GM19468 (cell line): ENCODE measurements at regions not wholly inside any gene's neighbourhood (a gene's known extent, or its start where the extent isn't known, plus 50 kb on each side); places are given as distances from the start of the nearest gene placed in this dataset.

ENCODE experiments used
- ATAC-seq: cut with Tn5 transposase; IDR thresholded peaks from one replicate; pipeline ENCODE4 v1.9.1; 2021; ENCODE audit warnings: mild to moderate bottlenecking, moderate library complexity, moderate number of reproducible peaks; ENCODE audit not compliant: unreplicated experiment; ENCODE audit errors: extremely low read depth

DNA sequence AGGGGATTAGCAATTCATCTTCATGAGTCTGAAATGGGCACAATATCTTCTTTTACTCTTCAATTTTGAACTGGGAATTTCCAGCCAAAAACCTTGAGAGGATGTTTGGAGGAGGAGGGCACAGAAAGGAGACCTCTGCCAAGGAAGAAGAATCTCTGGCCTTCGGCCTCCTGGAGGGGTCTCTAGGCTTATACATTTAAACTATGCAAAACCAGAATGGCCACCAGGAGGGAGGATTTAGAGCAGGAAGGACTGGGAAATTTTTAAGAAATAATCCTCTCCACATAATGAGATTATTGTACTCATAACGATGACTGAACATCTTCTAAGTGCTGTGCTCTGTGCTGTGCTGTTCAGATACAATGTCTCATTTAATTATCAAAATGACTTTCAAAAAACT lies 325.9 kb downstream of the NDFIP2 start:
- no peak for ATAC-seq

DNA sequence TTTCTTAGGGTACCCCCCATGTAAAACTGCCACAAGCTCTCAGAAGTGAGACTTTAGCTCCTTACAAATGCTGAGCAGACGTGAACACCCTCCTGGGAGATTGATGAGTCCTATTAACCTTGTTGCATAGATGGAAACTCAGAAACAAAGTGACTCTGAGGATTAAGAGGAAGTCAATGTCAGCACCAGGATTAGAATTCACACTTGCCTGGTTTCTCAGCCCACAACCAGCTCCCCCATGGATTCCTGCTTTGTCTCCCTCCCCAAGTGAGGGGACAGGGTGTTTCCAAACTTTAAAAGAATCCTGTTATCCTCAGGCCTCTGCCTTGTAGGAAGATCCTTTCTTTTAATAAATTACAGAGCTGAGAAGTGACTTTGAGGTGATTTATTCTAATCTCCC lies 324.4 kb downstream of the NDFIP2 start:
- no peak for ATAC-seq

DNA sequence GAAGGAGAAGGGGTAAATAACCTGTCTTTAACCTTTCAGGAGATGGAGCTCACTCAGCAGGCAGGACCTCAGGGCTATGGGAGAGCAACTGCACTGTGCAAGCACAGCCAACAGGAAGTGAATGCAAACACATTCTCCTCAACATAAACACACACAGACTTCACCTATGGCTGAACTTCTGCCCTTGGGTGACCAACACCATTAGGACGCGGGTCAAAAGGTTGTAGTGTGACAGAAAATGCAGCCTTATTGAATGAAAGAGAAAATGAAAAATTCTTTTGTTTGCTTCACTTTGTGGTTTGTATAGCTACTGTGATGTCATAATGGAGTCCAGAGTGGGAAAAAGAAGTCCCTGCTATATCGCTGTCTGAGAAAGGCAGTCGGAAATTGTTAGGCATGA lies 323.0 kb downstream of the NDFIP2 start:
- ATAC-seq: no peak

DNA sequence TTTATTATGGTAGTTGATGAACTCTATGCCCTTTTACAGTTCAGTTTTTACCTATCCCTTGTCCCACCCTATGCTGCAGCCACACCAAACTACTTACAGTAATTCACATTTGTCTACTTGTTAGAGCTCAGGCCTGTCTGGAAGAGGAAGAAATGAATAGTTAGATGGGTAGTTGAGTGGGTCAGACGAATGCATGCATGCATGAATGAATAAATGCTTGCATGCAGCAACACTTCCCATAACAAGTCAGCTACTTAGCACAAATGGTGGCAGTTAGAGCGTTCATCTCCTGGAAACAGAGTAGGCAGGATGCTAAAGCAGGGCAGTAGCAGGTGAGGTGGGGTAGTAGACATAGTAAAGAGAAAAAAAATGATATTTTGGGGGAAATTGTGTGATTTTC lies 322.3 kb downstream of the NDFIP2 start:
- ATAC-seq: no peak

DNA sequence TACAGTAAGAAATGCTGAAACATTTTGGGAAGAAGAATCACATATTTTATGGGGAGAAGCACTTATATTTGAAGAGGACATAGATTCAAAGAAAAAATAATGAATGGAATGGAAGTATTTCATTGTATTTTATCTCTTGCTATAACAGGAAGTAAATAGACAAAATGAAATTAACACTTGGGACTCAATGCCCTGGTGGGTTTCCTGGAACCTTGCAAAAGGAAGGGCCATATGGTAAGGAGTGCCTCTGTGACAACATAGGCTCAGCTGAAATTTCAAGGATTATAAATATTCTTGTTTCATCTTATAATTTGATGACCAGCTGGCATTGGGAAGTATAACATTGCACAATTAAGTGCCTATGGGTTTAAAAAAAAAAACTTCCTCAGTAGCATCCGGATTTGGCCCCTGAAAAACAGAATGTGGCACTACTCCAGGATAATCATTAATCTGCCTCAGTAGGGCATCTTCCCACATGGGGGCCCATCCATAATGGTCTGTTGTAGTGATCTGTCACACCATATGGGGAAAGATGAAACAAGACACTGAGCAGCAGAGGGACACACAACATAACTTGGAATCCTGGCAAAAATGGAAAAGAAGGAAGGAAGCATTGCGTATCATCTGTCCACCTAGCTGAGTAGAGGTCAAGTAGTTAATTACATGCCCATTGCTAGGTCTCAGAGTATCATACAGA lies 321.6 kb downstream of the NDFIP2 start:
- no peak for ATAC-seq

DNA sequence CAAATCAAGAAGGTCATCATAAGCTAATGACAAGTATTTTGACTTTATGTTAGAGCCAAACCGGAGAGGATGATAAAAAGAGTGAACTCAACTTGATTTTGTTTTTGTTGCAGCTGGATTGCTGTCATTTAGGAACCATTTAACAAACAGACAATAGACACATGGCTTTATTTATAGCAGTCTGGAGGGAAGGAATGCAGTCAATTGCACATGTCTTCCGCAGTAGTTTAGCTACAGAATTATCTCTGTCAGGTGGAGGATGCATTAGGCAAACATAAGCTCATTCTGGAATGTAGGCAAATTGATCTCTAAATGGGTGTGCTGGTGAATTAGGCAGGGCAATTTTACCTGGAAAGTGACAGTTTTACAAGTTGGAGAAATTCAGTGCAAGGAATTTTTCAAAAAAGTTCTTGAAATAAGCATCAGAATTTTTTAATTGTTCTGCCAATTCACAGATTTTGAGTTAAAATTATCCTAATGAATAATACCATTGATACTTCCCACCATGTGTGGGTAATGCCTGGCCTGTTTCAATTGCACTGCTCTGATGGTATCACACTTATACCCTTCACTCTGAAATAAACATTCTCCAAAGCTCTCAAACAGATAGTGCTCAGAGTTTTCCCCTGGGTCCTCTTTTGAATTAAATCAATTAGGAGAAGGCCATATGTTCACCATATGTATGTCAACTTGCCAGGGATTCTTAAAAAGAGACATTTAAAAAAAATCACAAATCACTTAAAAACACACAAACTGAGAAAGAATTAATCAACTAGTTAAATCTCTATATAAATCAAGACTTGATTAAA lies 318.3 kb downstream of the NDFIP2 start:
- ATAC-seq: no peak

DNA sequence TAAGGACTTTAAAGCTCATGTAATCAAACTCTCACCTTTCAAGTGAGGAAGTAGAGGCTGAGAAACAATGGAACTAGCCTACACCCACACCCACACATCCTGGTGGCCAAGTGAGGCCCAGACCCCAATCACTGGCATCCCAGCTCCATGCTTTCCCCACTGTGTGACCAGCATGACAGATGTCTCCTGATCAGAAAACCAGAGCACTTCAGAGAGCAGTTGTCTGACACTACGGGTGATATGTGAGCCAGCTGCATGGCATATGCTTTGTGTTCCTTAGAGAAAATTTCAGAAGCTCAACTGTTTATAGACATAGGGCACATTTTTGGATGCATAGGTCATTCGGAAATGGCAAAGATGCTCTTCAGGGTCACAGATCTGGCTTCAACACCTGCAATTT lies 315.2 kb downstream of the NDFIP2 start:
- no peak for ATAC-seq

DNA sequence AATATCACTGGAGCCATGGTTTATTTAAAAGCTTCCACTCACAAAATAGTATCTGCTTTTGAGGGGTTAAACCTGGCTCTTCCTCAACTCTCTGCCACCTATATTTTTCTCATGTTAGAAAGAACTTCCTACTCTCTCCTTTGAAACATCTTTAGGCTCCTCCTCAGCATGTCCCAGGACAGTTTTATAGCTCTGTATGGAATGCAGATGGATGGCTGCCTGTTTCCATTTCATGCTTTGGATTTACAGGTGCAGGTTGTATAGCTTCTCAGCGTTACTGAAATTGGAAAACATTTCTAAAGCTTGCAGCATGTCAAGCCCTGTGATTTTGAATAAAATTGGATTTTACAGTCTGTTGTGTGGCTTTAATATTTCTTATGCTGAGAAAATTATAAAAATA lies 314.0 kb downstream of the NDFIP2 start:
- ATAC-seq: no peak

DNA sequence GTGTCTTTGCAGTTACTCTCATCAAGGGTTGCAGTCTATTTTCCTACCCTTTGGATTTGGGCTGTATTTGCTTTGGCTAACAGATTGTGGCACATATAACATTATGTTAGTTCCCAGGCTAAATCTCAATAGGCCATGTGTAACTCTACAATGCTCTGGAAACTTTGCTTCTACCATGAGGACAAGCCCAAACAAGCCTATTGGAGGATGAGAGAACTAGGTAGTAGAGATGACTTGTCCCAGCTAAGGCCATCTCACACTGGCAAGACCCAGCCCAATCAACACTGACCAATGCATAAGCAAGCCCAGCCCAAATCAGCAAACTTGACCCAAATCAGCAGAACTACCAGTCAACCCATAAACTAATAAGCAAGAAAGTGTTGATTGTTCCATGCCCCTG lies 311.8 kb downstream of the NDFIP2 start:
- no peak for ATAC-seq

DNA sequence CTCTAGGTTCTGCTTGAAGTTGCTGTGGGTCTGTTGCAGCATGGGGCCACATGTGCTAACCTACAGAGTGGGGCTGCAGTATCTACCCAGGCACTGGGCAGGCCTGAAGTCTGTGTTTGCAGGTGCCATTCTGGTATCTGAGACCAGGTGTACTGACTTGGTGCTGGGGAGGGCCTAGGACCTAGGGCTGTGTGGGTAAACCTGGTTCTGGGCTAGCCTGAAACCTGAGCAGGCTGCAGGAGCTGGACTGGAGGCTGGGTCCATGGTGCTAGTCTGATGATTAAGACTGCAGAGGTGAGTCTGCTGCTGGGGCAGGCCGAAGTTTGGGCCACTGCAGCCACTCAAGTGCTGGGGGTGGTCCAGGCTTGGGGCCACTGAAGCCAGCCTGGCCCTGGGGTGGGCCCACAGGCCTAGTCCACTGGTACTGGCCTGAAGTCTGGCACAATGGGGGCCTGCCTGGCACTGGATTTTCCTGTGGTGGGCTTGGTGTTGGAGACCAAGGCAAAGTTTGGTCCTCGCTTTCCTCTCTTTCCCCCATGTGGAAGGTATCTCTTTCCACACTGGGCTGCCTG lies 310.6 kb downstream of the NDFIP2 start:
- ATAC-seq: no peak

DNA sequence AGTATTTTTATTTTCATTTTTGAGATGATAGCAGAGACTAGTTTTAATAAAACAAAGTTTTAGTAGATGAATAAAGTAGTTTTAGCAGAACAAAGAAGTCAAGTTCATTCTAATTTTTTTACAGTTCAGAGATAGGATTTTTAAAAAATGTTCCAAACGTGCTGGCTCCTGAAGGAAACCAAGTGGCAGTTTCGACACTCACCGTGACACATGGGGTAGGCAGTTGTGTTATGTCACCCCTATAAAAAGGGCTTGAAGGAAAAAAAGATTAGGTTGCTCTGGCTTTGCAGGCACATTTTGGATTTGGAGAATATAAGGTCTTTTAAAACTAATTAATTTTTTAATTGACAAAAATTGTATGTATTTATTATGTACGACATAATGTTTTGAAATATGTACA lies 305.2 kb downstream of the NDFIP2 start:
- no peak for ATAC-seq

DNA sequence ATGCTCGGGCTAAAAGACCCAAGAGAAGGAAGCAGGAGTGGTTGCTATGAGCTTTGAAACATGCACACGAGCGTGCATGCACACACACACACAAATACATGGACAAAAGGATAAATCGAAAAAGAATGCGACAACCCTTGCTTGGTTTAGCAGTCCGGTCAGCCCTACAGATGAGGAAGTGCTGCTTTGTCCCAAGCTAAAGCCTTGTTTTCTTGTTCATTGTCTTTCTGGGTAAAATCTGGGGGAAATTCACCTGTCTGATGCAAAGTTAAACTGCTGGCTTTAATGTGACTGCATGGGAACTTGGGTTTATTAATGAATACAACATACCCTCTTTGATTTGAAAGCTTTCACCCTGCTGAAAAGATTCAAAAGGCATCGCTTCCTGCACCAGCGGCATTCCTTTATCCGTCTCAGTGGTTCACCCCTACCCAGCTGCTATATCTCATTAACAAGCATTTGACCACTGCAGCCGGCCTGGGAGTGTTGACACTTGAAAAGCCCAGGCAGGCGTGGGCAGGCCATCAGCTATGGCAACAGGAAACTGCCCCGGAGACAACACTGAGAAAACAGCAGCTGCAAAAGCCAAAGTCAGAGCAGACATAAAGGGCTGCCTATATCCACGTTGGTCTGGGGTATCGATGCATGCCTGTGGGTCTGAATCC lies 301.7 kb downstream of the NDFIP2 start:
- no peak for ATAC-seq

DNA sequence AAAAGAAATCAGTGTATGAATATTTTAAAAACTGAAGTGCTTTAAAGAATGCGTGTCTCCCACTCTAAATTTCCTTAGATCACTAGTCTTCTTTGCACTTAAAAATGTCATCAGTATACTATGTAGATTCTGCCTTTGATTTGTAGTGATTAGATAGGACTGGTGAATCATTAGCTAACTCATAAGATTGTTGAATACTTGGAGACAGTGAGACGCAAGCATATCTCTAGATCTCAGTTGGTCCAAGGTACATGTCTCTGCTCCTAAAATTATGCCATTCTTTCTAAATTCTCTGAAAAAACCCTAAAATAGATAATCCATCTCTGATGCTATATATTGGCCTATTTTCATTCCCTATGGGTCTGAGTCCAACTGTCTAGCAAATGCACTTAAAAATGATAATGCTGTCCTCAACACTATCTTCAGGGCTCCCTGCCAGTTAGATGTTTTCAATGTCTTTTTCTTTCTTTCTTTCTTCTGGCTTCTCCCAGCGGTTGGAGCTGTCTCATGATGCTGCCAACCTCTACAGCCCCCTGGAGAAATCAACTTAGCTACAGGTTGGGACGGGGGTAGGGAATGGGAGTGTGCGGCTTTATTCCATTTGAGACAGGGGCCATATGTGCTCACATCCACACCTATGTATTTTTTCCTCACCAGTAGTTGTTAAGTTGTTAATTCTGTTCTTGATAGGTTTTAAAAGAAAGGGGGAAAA lies 301.0 kb downstream of the NDFIP2 start:
- ATAC-seq: no peak

DNA sequence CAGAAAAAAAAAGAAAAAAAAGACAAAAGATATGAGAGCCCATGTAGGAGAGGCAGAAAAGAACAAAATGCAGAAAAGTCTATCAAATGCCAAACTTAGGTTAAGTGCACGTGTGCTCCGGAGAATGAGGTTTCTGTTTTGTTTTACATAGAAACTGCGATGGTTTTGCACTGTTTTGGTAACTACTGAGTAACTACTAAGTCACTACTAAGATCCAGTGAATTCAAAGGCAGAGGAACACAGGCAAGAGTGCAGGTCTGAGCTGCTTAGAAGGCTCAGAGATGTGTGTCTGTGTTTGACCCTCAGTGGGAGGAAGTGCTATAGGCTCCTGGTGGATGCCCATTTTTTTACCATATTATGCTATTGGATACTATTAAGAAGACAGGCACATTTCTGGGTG lies 299.3 kb downstream of the NDFIP2 start:
- no peak for ATAC-seq

DNA sequence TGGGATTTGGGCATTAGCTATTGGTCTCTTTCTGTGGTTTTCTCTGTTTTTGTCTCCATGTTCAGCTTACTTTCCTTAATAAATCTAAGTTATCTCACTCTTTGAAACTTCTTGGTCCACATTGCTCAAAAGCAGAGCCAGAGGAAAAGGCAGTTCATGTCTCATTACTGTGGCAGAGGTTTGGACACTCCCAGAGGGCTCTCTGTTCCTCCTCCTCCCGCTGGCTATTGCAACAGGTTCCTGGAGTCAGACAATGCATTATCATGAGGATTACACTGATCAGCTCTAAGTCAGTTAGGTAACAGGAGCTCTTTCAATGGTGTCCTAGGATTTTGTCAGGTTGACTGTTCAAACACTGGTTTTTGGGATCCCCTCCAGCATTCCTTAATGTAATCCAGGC lies 298.8 kb downstream of the NDFIP2 start:
- ATAC-seq: no peak

DNA sequence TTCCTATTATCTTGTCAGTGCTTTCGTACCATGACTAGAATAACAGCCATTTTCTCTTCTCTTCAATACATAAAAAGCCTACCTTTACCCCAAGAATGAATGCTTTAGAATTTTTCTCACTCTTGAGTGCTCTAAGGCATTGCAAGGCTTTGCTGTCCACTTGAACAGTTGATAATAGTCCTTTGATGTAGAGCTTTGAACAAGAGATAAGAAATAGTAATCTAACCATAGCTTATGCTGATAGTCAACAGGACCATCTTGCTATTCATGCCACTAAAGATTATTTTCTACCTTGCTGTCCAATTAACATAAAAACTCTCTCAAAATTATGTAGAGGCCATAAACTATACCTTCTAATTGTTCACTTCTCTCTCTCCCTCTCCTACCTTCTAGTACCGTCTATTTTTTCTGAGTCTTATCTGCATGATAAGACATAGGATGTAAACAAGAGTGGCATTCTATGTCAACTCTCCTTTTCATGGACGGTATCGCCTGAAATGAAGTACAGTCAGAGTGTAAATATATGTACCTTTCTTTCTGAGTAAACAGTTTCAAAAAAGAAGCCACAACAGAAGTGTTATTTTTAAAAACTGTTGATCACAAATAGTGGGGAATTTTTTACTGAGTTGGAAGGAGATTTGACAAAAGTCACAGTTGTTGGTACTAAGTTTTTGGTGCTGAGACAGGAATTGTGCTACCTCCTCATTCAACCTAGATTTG lies 297.9 kb downstream of the NDFIP2 start:
- no peak for ATAC-seq

DNA sequence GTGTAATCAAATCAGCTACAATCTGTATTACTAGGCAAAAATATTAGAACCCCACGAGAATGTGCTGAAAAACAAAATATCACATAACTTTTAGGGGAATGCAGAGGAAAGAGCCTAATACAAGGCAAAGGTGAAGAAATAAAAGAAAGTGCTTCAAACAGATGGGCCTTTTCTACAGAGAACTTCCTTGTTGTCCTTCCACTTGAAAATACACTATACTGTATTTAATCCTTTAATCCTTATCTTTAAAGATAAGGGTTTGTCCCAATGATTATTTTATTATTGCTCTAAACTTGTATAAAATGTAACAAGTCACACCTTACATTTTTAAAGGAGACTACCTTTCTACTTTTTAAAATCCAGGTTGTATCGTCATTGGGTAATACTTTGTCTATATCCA lies 296.5 kb downstream of the NDFIP2 start:
- no peak for ATAC-seq

DNA sequence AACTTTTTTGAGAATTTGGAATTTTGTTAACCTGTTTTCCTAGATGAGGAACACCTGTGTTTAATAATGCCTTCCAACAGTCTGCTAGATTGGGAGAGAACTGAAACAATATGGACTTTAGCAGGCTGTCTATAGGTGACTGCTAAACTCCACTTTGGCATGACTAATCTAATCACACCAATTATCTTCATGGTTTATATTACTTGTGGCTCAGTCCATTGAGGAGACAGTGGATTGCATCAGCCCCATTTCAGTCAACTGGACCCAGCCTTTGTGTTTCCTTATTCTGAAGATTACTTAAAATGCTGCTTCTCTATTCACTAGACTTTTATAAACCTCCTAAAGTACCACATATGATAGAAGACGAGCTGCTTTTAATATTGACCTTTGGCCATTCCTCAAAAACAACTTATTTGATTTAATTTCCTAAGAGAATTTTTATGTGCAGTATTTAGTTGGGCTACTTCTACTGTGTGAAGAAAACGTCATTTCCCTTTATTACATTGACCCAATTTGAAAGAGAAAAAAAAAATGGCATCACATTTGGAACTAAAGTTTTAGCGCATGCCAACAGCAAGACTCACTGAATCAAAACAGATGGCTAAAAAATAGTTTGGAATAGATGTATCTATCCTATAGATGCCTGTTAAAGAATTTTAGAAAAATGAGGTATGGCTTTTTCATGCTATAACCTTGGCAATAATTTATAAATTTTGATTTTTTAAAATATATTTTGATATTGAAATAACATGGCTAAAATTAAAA lies 295.8 kb downstream of the NDFIP2 start:
- no peak for ATAC-seq

DNA sequence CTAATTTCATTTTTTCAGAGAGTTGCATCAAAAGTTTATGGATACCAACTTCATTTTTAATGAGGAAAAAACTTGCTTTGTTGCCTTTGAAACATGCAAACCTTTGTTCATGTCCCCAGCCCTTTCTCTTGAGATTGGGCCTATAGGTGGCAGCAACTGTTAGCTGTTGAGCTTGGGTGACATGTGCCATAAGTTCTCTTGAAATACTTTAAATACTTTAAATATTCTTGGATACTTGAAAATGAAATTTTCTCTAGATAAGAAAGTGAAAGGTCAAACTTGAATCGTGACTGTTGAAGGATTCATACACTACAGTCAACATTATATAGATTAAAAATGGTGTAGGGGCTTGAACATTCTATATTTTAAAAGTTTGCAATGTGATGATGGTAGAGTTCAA lies 294.9 kb downstream of the NDFIP2 start:
- no peak for ATAC-seq
